ENCODE measurements at regions not wholly inside any gene's neighbourhood (a gene's known extent, or its start where the extent isn't known, plus 50 kb on each side); places are given as distances from the start of the nearest gene placed in this dataset.

DNA sequence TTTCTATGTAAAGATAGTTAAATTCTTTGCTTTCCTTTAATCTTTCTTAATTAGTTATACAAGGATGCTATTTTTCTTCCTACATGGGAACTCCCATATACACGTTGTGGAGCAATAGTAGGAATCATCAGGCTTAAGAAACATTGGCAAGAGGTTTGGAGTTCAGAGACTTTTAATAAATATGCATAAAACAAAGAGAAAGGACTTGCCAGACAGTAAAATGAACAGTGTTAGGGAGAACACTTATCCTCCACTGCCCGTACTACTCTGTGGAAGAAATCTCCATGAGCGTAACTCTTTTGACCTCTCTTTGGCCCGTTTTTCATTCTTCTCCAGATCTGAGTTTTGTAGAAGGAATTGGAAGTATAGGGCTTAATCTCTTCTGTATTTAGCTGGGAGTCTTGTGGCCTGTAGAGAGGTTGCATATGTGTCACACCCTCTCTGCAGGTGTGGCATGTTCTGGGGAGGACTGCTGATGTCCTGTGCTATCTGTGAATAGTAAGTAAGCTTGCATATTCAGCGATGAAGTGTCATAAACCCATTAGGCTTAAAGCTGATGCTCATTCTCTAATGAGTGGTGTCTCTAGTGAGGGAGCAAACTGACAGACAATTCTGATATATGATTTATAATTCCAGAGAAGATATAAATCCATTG, 455.4 kb upstream of the FAR2 start:
- TF ChIP-seq POLR2A (IDR thresholded peaks at IDR 0.05; ENCODE audit: low read length) (no peak), GATA1 (IDR thresholded peaks at IDR 0.05; ENCODE audit: low read depth, low read length) (no peak)

Measured in erythroblast (primary cell).